Upper lobe of left lung (tissue), 4 donors: ENCODE measurements at regions not wholly inside any gene's neighbourhood (a gene's known extent, or its start where the extent isn't known, plus 50 kb on each side); places are given as distances from the start of the nearest gene placed in this dataset.

Source experiments
- POLR2A ChIP-seq, 4 donors: fragments of 450-650 bp; IDR thresholded peaks; one replicate each; pipeline ENCODE4 v1.5.1; 2016 to 2017; ENCODE audit warnings: antibody characterized with exemption in 4 of 4, mild to moderate bottlenecking in 2 of 4
- POLR2AphosphoS5 ChIP-seq, 2 donors: sonication (generic); formaldehyde crosslinking; IDR thresholded peaks; one replicate each; pipeline ENCODE4 v1.5.1; 2017; ENCODE audit warnings: antibody characterized with exemption in 2 of 2

DNA sequence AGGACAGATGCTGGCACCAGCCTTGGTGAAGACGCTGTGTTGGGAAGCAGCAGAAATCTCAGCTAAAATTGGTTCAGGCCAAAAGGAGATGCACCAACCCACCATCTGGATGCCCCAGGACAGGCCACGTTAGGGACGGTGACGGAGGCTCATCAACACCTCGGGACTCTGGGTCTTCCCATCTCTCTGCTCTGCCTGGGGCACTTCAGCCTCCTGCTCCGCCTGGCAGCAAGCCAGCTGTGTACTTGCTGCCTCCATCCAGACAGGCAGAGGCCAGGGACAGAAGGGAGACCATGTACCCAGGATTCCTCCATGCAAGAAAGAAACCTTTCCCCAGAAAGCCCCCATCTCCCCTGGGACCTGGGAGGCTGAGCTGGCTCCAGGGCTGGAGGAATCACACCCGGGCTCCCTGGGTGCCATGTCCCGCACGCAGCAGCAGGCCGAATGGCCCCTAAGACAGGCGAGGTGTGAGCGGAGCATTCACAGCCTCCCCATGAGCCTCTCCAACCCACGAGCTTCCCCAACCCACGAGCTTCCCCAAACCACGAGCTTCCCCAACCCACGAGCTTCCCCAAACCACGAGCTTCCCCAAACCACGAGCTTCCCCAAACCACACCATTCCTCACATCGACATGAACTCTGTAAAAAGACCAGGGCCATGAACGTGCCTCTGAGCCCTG, 274.5 kb downstream of the C16orf95 start:
- TF ChIP-seq POLR2A (IDR thresholded peaks at IDR 0.05) (no peak), POLR2AphosphoS5 (IDR thresholded peaks at IDR 0.05) (no peak)
